Stimulated activated CD4-positive, alpha-beta T cell treated with anti-CD3 and anti-CD28 coated beads, Interleukin-2, amount 100 ng/mL, for 4 hours (primary cell): ENCODE measurements at regions not wholly inside any gene's neighbourhood (a gene's known extent, or its start where the extent isn't known, plus 50 kb on each side); places are given as distances from the start of the nearest gene placed in this dataset.
"Not testable (repeated sequence)": the region's sequence is repeated elsewhere in the genome, so short reads cannot be mapped to it uniquely, and the experiment has no call there.

Experiments
- DNase-seq: peaks from one replicate; pipeline ENCODE4 v3.0.0-alpha.2; 2020; ENCODE audit warnings: low read depth

DNA sequence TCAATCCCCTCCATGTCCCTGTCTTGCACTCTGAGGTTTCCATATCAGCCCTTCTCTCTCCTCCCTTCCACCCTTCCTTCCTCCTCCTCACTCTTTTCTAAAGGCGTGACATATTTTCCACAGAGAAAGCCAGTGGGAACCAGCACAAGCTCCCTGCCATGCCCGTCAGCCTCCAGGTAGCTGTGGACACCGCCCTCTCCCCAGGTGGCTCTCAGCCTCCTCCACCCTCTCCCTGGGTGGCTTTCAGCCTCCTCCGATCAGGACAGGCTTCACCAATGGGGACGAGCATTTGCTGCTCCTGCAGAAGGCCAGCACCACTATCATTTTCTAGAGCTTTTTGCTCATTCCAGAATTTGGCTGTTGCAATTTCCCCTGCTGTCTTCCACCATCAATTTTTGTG lies 236.6 kb downstream of the GADD45G start:
- DNase-seq: no peak

DNA sequence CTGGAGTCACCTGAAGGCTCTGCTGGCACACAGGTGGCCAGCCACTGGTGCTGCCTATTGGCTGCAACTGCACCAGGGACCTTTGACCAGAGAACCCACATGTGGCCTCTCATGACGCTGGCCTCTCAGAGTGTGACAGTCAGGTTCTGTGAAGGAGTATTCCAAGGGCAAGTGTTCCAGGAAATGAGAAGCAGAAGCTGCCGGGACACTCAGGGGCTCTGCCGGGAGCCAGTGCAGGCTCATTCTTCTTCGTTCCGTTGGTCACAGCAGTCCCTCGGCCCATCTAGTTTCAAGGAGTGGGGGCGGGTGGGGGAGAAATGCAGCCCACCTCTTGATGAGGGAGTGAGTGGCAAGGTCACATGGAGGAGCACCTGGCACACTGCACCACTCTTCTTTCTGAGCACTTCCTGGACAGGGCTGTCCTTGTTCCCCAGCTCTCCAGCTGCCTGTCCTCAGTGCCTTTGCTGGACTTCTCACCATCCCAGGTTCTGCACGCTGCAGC lies 237.5 kb downstream of the GADD45G start:
- DNase-seq: no peak

DNA sequence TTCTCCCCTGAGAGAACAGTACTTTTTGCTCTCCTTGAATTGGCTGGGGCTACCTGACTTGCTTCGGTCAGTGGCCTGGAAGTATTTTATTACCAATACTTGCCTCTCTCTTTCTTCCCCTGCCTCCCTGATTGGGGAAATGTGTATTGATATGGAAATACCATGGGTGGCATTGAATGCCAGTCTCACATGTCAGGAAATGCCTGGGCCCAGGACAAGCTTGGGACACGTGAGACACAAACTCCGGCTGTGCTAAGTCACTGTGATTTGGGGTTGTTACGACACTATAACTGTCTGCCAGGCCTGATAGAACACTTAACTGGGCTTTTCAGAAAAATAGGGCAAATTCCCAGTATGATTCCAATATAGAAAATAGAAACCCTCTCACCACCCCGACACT lies 238.3 kb downstream of the GADD45G start:
- DNase-seq: no peak

DNA sequence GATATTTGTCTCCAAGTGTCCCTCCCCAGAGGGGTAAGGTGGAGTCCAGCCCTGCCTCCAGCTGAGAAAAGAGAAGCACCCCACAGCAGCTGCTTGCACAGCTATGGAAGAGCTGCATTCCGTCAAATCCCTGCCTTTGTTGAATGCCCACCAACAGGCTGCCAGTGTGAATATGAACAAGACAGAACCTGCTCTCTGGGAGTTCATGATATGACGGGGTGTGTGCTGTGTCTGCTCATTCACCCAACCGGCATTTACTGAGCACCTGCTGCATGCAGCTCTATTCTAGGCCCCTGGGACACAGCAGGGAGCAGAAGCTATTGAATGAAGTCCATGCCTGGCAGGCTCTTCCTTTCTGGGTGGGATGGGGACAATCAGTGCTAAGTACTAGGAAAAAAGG lies 238.8 kb downstream of the GADD45G start:
- no peak for DNase-seq

DNA sequence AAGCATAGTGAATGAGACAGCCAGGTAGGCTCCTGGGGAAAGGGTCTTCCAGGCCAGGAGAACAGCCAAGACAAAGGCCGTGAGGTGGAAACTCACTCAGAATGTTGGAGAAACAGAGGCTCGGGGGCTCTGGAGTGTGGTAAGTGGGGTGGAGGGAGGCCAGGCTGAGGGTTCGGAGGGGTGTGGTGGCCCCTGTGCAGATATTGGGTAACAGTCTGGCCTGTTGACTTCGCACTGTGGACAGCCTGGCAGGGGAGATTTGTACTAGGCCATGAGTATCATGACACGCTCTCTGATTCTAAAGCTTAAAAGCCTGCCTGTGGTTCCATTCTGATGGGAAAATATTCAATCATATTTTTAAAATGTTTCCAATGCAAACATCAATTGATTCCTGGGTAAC lies 239.3 kb downstream of the GADD45G start:
- no peak for DNase-seq

DNA sequence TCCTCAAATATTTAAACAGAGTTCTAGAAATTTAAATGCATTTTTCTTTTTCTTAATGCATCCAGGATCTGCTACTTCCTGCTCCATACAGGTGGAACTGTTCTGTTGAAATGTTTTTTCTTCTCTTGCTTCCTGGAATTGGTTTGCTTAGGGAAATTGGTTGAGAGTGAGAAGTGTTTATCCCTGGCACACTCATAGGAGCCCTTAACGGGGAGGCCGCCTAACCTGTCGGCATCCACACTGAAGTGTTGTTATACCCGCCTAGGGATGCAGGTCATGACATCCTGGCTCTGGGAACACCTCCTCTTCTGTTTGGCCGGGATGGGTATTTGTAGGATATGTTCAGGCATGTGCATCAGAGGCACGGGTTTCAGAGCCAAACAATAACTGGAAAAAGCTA lies 239.7 kb downstream of the GADD45G start:
- DNase-seq: no peak

DNA sequence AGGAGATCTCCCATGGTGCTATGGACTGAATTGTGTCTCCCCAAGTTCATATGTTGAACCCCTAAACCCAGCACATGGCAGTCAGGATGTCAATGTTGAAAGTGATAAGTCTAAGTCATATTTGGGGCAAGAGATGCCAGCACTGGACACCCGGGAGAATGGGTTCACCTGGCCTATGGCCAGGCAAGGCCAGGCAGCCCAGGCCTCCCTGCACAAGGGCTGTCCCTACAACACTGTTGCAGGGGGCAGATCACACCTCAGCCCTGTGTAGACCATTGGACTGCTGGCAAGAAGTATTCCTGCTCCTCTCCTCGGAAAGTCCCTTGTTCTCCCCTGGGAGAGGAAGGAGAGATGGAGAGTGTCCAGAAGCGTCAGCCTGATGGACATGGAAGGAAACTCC lies 240.5 kb downstream of the GADD45G start:
- no peak for DNase-seq

DNA sequence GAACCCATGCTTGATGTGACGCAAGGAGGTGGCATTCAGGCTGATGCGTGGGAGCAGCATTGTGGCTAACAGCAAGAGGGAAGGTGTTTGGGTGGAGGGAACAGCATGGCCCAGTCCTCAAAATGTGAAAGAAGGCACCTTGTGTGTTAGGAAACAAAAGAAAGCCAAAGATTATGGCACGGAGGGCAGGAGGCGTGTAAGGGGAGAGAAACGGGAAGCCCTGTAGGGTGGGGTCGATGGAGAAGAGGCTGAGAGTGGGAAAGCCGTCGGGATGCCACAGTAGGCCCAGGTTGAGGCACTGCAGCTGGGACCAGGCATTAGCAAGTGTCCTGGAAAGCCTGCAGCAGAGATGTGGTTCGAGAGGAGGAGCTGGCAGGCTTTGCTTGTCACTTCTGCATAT lies 241.1 kb downstream of the GADD45G start:
- DNase-seq: no peak

DNA sequence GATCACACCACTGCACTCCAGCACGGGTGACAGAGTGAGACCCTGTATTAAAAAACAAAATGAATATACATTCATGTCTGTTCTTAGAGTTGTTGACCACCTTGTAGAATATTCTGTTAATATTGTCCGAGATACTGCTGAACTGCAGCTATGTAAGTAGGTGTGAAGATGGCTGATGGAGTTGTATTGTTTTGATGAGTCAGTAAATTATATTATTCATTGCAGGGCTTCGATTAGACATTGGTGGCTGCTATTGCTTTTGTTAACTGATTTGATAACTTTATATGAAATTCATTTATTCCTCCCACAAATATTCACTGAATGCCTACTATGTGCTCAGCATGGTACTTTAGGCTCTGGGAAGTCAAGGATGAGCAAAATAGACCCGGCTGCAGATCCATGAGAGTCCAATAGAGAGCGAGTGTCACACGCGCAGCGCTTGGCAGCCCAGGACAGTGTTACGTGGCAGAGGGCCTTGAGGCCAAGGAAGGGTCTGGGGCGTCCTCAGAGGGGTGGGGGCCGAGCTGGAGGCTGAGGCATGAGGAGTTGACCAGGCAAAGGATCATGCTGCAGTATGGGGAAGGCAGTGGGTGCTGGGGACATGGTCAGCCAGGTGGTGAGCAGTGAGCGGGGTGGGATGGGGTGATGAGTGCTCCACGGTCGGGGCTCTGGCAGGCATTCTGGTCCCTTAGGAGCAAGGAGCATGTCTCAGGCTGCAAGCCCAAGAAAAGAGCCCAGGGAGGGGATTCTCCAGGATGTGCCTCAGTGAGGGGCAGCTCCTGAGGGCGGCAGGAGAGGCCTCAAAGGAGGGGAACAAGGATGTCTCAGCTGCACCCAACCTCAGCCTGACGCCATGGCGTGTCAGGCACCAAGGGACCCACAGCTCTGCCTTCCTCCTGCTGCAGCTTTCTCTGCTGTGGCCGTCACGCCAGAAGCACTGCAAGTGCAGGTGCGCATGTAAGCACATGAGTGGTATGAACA lies 243.5 kb downstream of the GADD45G start:
- DNase-seq: no peak

GRCh38 chr9:89849096-89849495 lies 244.3 kb downstream of the GADD45G start:
- no peak for DNase-seq

DNA sequence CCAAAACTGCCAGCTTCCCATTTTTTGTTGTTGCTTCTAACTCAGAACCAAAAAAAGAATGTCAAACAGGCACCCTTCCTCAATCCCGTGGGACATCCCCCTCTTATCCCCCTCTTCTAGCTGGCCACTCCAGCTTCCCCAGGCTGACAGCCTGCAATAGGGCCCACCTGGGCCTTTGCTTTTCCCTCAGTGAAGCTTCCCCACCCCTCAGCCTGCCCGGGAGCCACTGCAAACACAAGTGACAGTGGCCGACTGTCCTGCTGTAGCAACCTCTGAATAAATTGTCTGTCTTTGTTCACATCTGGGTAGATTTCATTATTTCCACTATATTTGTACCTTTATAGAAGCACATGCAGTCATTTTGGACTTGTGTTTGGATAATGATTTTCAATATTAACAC lies 245.3 kb downstream of the GADD45G start:
- no peak for DNase-seq

DNA sequence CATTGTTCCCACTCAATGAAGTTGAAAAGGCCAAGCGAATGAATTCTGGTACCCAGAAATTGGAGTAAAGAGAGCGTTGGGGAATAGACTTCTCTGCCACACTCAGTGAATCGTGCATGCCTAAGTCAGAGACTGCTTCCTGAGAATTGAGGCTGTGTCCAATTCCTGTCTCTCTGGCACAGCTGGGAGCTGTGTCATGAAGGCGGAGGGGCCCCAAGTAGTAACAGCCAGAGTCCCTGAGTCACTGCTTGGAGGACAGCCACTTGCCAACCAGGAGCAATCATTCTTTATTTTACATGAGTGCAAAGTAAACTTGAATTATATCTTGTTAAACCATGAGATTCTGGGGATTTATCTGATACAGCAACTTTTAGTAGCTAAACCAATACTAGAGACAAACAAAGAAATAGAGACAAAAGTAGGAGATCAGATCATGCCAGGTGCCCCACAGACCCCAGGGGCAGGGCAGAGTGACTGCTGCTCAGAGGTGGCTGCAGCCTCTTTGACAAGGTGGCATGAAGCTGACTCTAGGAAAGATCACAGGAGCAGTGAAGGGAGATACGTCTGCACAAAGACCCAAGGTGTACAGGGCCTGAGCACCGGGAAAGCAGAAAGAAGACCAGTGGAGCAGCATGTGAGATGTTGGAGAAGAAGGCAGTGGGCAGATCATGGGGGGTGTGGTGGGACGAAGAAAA lies 246.0 kb downstream of the GADD45G start:
- no peak for DNase-seq

DNA sequence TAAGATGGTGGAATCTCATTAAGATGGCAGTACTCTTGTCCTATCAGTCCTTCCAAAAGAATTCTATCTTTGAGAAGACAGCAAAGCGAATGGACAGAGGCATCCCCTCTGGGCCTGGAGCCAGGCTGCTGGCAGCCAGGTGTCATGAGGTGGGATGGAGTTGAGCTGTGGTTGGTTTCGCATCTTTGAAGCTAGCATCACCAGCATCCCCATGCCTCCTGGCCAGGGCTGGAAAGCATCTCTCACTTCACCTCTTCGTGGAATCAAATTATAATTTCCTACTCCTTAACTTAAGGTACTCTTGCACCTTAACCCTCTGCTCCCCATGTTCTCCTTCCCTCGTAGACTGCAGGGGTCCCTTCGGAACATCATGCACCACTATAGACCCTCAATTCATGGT lies 248.3 kb downstream of the GADD45G start:
- no peak for DNase-seq

- no peak for DNase-seq
These were observed 249.1 kb downstream of the GADD45G start for GRCh38 chr9:89853931-89854330.

GRCh38 chr9:89854715-89855475 lies 250.1 kb downstream of the GADD45G start:
- no peak for DNase-seq

GRCh38 chr9:89856296-89856695 lies 251.5 kb downstream of the GADD45G start:
- not testable (repeated sequence) for DNase-seq

DNA sequence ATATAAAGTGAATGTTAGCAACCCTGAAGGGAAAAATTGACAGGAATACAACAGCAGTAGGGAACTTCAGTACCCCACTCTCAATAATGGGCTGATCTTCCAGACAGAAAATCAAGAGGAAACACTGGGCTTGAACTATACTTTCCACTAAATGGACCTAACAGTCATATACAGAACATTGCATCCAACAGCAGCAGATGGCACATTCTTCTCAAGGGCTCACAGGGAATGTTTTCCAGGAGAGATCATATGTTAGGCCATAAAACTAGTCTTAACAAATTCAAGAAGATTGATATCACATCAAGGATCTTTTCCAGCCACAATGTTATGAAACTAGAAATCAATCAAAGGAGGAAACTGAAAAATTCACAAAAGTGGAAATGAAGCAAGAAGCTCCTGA lies 252.1 kb downstream of the GADD45G start:
- not testable (repeated sequence) for DNase-seq

- DNase-seq: not testable (repeated sequence)
These were observed 255.0 kb downstream of the GADD45G start for GRCh38 chr9:89859842-89860241.

DNA sequence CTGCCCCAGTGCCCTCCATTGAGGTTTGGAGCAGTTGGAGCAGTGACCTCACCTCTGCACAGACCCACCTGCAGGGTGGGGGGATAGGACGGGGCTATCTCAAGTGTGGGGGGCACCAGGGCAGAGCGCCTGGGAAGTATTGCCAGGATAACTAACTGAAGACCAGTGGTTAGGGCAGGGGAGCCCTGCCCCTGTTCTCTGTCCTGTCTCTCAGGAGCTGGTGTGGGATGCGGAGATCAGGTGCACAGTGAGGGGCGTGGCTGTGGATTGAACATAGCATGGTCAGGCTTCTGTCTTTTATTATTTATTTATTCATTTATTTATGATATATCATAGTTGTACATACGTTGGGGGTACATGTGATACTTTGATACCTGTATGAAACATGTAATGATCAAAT lies 256.6 kb downstream of the GADD45G start:
- not testable (repeated sequence) for DNase-seq

DNA sequence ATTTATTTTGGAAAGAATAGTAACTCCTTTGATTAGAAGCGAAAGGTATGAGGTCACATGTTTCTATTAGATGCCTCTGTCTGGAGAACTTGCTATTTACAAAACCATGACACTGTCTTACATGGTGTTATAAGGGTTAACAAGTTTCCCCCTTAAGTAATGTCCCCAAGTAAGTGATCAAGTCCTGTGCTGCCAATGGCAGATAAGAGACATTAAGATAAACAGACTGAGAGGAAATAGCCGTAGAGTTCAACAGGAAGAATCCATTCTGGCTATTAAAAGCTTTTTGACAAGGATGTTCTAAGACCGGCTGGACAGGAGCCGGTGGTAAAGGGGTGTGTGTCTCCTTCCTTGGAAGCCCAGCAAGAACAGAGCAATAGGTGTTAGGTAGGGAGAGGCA lies 257.5 kb downstream of the GADD45G start:
- no peak for DNase-seq

- no peak for DNase-seq
These were observed 258.3 kb downstream of the GADD45G start for GRCh38 chr9:89863141-89863540.

GRCh38 chr9:89863837-89864236 lies 259.0 kb downstream of the GADD45G start:
- no peak for DNase-seq
